GM23338 (cell line): ENCODE measurements at regions not wholly inside any gene's neighbourhood (a gene's known extent, or its start where the extent isn't known, plus 50 kb on each side); places are given as distances from the start of the nearest gene placed in this dataset.

ENCODE experiments used
- CREB1 ChIP-seq: fragments of 250-450 bp; sonication (Bioruptor Pico); IDR thresholded peaks from 2 replicates; pipeline ENCODE4 v1.5.0; 2020; ENCODE audit warnings: low read depth, mild to moderate bottlenecking, moderate library complexity
- EZH2 ChIP-seq: fragments of 200-600 bp; sonication (generic); IDR thresholded peaks from one replicate; pipeline ENCODE4 v1.8.0; 2017; ENCODE audit warnings: antibody characterized with exemption, mild to moderate bottlenecking, low read depth; ENCODE audit not compliant: unreplicated experiment
- EZH2phosphoT487 ChIP-seq: fragments of 200-600 bp; sonication (generic); IDR thresholded peaks from one replicate; pipeline ENCODE4 v1.8.1; 2018; ENCODE audit warnings: antibody characterized with exemption; ENCODE audit not compliant: unreplicated experiment
- JUNB ChIP-seq: IDR thresholded peaks from one replicate; pipeline ENCODE4 v1.6.1; 2016; ENCODE audit warnings: antibody characterized with exemption; ENCODE audit not compliant: unreplicated experiment
- NANOG ChIP-seq: IDR thresholded peaks from 2 replicates; pipeline ENCODE4 v1.6.1; 2016; ENCODE audit warnings: antibody characterized with exemption, borderline replicate concordance
- POLR2AphosphoS5 ChIP-seq: IDR thresholded peaks from 2 replicates; pipeline ENCODE4 v1.6.1; 2016; ENCODE audit warnings: antibody characterized with exemption, low read depth
- ZNF114 ChIP-seq: fragments of 250-450 bp; sonication (Bioruptor Pico); IDR thresholded peaks from 2 replicates; pipeline ENCODE4 v1.5.0; 2020; ENCODE audit warnings: mild to moderate bottlenecking, moderate library complexity
- ZNF331 ChIP-seq: fragments of 250-450 bp; sonication (Bioruptor Pico); IDR thresholded peaks from 2 replicates; pipeline ENCODE4 v1.5.0; 2020; ENCODE audit warnings: low read depth, mild to moderate bottlenecking, moderate library complexity
- TF ChIP-seq, protein P1 (sequence below), 2 experiments: fragments of 200-600 bp in 1 of 2; sonication (generic) in 1 of 2; conservative IDR thresholded peaks; 2 replicates each; pipeline versions ENCODE4 v1.5.1 to v1.6.1; 2016 to 2017; ENCODE audit warnings: antibody characterized with exemption in 2 of 2, low read depth in 2 of 2, mild to moderate bottlenecking in 2 of 2, moderate library complexity in 1 of 2
- TF ChIP-seq, protein P2 (sequence below): IDR thresholded peaks from one replicate; pipeline ENCODE4 v1.6.1; 2018; ENCODE audit warnings: antibody characterized with exemption; ENCODE audit not compliant: unreplicated experiment
- TF ChIP-seq, protein P3 (sequence below): IDR thresholded peaks from 2 replicates; pipeline ENCODE4 v1.6.1; 2016; ENCODE audit warnings: antibody characterized with exemption
- TF ChIP-seq, protein P4 (sequence below): fragments of 250-450 bp; sonication (Bioruptor Pico); IDR thresholded peaks from 2 replicates; pipeline ENCODE4 v1.5.0; 2020; ENCODE audit warnings: mild to moderate bottlenecking, moderate library complexity

DNA sequence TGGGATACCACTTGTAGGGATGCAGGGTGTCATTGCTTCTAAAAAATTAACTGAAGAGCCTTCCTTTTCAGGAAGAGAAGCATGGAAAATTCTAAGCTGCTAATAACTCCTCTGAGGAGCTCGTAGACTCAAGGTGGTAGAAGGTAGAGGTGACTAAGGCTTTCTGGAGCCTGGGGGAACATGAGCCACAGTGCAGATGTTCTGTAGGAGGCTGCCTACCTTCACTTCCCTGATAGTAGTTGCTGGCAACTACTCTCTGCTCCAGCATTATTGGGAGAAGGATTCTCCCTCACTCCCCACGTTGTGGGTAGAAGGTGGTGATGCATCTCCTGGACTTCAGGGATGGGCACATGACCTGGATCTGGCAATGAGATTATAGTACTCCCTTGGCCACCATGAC lies 86.7 kb upstream of the STARD4 start:
- no peak for TF ChIP-seq EZH2phosphoT487
- TF ChIP-seq, protein P1, sequence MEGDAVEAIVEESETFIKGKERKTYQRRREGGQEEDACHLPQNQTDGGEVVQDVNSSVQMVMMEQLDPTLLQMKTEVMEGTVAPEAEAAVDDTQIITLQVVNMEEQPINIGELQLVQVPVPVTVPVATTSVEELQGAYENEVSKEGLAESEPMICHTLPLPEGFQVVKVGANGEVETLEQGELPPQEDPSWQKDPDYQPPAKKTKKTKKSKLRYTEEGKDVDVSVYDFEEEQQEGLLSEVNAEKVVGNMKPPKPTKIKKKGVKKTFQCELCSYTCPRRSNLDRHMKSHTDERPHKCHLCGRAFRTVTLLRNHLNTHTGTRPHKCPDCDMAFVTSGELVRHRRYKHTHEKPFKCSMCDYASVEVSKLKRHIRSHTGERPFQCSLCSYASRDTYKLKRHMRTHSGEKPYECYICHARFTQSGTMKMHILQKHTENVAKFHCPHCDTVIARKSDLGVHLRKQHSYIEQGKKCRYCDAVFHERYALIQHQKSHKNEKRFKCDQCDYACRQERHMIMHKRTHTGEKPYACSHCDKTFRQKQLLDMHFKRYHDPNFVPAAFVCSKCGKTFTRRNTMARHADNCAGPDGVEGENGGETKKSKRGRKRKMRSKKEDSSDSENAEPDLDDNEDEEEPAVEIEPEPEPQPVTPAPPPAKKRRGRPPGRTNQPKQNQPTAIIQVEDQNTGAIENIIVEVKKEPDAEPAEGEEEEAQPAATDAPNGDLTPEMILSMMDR (conservative IDR thresholded peaks at IDR 0.05; ENCODE audit: low read depth in 2 of 2): no peak
- TF ChIP-seq, protein P2, sequence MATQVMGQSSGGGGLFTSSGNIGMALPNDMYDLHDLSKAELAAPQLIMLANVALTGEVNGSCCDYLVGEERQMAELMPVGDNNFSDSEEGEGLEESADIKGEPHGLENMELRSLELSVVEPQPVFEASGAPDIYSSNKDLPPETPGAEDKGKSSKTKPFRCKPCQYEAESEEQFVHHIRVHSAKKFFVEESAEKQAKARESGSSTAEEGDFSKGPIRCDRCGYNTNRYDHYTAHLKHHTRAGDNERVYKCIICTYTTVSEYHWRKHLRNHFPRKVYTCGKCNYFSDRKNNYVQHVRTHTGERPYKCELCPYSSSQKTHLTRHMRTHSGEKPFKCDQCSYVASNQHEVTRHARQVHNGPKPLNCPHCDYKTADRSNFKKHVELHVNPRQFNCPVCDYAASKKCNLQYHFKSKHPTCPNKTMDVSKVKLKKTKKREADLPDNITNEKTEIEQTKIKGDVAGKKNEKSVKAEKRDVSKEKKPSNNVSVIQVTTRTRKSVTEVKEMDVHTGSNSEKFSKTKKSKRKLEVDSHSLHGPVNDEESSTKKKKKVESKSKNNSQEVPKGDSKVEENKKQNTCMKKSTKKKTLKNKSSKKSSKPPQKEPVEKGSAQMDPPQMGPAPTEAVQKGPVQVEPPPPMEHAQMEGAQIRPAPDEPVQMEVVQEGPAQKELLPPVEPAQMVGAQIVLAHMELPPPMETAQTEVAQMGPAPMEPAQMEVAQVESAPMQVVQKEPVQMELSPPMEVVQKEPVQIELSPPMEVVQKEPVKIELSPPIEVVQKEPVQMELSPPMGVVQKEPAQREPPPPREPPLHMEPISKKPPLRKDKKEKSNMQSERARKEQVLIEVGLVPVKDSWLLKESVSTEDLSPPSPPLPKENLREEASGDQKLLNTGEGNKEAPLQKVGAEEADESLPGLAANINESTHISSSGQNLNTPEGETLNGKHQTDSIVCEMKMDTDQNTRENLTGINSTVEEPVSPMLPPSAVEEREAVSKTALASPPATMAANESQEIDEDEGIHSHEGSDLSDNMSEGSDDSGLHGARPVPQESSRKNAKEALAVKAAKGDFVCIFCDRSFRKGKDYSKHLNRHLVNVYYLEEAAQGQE: no peak
- no peak for TF ChIP-seq ZNF331 (CRISPR knock-in tag)
- TF ChIP-seq POLR2AphosphoS5: no peak
- no peak for TF ChIP-seq JUNB
- no peak for TF ChIP-seq EZH2
- TF ChIP-seq ZNF114: no peak
- TF ChIP-seq, protein P3, sequence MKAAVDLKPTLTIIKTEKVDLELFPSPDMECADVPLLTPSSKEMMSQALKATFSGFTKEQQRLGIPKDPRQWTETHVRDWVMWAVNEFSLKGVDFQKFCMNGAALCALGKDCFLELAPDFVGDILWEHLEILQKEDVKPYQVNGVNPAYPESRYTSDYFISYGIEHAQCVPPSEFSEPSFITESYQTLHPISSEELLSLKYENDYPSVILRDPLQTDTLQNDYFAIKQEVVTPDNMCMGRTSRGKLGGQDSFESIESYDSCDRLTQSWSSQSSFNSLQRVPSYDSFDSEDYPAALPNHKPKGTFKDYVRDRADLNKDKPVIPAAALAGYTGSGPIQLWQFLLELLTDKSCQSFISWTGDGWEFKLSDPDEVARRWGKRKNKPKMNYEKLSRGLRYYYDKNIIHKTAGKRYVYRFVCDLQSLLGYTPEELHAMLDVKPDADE: no peak
- TF ChIP-seq CREB1: no peak
- no peak for TF ChIP-seq NANOG
- TF ChIP-seq, protein P4, sequence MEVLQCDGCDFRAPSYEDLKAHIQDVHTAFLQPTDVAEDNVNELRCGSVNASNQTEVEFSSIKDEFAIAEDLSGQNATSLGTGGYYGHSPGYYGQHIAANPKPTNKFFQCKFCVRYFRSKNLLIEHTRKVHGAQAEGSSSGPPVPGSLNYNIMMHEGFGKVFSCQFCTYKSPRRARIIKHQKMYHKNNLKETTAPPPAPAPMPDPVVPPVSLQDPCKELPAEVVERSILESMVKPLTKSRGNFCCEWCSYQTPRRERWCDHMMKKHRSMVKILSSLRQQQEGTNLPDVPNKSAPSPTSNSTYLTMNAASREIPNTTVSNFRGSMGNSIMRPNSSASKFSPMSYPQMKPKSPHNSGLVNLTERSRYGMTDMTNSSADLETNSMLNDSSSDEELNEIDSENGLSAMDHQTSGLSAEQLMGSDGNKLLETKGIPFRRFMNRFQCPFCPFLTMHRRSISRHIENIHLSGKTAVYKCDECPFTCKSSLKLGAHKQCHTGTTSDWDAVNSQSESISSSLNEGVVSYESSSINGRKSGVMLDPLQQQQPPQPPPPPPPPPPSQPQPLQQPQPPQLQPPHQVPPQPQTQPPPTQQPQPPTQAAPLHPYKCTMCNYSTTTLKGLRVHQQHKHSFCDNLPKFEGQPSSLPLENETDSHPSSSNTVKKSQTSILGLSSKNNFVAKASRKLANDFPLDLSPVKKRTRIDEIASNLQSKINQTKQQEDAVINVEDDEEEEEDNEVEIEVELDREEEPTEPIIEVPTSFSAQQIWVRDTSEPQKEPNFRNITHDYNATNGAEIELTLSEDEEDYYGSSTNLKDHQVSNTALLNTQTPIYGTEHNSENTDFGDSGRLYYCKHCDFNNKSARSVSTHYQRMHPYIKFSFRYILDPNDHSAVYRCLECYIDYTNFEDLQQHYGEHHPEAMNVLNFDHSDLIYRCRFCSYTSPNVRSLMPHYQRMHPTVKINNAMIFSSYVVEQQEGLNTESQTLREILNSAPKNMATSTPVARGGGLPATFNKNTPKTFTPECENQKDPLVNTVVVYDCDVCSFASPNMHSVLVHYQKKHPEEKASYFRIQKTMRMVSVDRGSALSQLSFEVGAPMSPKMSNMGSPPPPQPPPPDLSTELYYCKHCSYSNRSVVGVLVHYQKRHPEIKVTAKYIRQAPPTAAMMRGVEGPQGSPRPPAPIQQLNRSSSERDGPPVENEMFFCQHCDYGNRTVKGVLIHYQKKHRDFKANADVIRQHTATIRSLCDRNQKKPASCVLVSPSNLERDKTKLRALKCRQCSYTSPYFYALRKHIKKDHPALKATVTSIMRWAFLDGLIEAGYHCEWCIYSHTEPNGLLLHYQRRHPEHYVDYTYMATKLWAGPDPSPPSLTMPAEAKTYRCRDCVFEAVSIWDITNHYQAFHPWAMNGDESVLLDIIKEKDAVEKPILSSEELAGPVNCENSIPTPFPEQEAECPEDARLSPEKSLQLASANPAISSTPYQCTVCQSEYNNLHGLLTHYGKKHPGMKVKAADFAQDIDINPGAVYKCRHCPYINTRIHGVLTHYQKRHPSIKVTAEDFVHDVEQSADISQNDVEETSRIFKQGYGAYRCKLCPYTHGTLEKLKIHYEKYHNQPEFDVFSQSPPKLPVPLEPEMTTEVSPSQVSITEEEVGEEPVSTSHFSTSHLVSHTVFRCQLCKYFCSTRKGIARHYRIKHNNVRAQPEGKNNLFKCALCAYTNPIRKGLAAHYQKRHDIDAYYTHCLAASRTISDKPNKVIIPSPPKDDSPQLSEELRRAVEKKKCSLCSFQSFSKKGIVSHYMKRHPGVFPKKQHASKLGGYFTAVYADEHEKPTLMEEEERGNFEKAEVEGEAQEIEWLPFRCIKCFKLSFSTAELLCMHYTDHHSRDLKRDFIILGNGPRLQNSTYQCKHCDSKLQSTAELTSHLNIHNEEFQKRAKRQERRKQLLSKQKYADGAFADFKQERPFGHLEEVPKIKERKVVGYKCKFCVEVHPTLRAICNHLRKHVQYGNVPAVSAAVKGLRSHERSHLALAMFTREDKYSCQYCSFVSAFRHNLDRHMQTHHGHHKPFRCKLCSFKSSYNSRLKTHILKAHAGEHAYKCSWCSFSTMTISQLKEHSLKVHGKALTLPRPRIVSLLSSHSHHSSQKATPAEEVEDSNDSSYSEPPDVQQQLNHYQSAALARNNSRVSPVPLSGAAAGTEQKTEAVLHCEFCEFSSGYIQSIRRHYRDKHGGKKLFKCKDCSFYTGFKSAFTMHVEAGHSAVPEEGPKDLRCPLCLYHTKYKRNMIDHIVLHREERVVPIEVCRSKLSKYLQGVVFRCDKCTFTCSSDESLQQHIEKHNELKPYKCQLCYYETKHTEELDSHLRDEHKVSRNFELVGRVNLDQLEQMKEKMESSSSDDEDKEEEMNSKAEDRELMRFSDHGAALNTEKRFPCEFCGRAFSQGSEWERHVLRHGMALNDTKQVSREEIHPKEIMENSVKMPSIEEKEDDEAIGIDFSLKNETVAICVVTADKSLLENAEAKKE (CRISPR knock-in tag): no peak
